ENCODE measurements at regions not wholly inside any gene's neighbourhood (a gene's known extent, or its start where the extent isn't known, plus 50 kb on each side); places are given as distances from the start of the nearest gene placed in this dataset.
"Not testable (repeated sequence)": the region's sequence is repeated elsewhere in the genome, so short reads cannot be mapped to it uniquely, and the experiment has no call there.

DNA sequence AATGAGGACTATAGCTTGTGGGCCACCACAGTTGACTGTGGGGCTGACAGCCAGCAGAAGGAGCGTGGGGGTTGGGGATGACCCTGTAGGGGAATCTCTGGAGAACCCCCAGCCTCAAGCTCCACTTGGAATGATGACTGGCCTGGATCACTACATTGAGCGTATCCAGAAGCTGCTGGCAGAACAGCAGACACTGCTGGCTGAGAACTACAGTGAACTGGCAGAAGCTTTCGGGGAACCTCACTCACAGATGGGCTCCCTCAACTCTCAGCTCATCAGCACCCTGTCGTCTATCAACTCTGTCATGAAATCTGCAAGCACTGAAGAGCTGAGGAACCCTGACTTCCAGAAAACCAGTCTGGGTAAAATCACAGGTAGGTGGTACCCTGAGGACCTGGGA is 128.4 kb upstream of the DMRT1 start:
- no peak for DNase-seq (ENCODE audit: low read depth in 2 of 2)

DNA sequence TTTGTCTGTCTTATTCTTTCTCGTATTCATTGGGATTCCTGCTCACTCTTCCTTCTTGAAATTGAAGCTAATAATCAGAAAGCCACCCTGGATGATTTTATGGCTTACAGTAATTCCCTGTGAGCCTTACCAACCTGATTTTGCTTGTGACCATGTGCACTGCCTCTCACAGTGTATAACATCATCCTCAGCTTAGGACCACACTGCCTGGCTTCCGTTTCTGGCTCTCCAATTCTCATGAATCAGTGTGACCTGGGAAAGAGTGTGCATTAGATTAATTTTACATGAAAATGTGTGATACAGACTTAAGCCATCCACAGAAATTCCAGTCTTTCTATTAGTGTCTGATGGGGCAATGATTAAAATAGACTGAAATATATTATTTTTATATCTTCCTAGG is 126.8 kb upstream of the DMRT1 start:
- DNase-seq (ENCODE audit: low read depth in 2 of 2): no peak

DNA sequence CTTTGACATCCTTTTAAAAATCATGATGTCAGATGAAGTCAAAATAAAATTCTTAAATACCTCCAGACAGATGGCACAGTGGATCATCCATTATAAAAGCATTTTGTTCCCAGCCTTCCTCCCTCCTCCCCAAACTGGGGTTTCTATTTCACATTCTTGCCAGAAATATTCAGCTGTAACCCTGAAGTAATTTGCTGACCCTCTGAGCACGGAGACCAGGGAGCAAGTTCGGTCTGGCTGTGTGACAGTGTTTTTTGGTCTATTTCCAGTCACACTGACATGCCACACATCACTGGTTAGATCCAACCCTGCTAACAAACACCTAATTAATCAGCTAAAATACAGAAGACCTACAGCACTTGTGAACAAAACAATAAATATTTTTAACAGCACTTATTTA is 126.2 kb upstream of the DMRT1 start:
- DNase-seq (ENCODE audit: low read depth in 2 of 2): no peak

DNA sequence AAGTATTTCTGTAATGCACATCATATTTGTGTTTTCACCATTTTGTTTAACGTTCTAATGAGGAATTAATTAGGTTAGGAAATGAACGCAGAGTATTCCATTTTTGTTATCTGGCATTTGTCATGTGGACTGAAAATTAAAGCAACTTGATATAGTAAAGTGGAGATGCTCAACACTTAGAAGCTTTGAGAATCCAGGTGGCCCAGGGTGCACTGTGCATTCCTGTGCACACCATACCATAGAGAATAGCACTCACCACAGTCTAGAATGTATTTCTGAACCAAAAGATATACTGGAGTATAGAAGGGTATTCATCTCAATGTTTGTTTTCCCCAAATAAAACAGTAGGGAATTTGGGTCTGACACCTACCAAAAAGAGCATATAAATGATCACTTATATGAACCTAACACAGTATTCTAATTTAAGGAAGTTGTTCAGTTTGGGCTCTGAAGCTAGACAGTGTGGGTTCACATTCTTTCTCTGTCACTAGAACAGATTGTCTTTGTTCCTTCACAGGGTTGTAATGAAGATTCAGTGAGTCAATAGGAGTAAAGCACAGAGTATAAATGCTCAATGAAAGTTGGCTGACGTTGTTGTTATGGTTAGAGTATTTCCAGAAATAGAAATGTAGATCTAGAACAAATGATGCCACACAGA is 125.6 kb upstream of the DMRT1 start:
- DNase-seq (ENCODE audit: low read depth in 2 of 2): no peak

DNA sequence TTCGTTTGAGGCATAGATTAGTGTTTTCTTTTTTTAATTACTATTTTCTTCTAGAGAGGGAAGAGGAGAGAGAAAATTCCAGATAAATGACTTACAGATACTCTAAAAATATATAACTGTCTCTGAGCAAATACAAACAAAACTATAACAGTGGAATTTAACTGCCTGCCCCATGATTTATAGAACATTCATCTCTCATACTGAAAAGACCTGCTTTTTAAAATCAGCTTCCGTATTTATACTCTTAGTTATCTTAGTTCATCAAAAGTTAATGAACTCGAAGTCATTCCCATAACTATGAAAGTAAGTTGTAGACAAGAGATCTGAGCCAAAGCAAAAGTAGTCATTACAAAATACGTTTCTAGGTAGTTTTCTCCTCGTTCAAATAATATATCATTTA is 123.8 kb upstream of the DMRT1 start:
- no peak for DNase-seq (ENCODE audit: low read depth in 2 of 2)

DNA sequence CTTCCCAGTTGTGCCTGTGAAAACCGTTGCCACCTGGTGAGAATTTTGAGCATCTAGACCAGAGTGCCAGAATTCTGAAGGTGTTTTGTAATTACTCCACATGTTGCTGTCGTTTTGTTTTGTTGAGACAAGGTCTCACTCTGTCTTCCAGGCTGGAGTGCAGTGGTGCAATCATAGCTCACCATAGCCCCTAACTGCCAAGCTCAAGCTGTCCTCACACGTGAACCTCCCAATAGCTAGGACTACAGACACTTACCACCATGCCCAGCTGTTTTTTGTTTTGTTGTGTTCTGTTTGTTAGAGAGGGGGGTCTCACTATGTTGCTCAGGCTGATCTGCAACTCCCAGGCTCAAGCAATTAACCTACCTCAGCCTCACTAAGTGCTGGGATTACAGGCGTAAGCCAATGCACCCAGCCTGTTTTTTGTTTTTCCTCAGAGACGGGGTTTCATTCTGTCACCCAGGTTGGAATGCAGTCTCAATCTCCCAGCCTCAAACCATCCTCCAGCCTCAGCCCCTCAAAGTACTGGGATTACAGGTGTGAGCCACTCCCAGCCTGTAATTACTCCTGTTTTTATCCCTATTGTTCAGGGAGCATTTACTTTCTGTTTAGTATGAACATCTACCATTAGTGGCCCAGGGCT is 121.1 kb upstream of the DMRT1 start:
- DNase-seq (ENCODE audit: low read depth in 2 of 2): no peak

DNA sequence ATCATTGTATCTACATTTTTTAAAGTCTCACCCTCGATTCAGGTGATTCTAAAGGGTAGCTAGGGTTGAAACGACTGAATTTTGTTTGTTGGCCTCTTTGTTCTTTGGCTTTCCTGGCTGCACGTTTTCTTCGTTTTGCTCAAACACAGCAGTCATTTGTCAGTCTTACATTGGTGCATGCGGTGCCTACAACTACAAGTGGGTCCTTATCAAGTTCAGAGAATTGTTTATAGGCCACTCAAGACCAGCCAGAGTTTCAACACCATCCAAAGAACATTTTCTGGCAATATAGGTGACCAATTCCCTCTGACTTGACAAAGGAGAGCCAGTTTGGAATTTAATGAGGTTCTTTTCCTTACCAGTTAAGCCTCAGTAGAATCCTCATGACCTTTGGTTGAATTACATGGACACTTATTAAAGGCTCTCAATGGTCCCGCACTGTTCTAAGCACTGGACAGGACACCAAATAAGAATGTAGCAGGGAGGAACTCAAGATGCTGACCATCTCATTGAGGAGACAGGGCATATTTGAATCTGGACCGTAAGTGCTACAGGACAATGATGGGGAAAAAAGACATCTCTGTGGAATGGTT is 119.0 kb upstream of the DMRT1 start:
- no peak for DNase-seq (ENCODE audit: low read depth in 2 of 2)

DNA sequence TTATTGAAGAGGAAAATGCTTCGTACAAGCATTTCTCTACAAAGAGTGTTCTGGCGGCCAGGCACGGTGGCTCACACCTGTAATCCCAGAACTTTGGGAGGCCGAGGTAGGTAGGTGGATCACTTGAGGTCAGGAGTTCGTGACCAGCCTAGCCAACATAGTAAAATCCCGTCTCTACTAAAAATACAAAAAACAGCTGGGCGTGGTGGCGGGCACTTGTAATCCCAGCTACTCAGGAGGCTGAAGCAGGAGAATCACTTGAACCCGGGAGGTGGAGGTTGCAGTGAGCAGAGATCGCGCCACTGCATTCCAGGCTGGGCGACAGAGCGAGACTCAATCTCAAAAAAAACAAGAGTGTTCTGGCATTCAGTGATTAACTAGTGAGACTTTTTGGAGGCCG is 117.0 kb upstream of the DMRT1 start:
- DNase-seq (ENCODE audit: low read depth in 2 of 2): not testable (repeated sequence)

DNA sequence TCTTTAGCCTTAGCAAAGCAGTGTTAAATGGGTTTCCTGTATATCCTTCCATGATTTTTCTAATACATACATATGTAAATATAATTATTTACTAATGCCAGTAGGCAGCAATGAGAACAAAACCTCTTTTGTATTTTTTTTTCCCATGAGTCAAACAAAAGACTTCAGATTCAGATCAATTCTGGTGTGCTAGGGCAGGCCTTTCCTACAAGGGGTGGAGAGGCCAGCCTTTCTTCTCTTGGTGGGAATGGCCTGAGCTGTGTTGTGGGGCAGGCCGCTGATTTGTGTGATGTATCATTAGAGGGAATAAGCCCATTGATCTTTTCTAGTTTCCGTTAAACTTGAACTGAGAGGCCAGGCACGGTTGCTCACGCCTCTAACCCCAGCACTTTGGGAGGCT is 115.5 kb upstream of the DMRT1 start:
- DNase-seq (ENCODE audit: low read depth in 2 of 2): no peak

DNA sequence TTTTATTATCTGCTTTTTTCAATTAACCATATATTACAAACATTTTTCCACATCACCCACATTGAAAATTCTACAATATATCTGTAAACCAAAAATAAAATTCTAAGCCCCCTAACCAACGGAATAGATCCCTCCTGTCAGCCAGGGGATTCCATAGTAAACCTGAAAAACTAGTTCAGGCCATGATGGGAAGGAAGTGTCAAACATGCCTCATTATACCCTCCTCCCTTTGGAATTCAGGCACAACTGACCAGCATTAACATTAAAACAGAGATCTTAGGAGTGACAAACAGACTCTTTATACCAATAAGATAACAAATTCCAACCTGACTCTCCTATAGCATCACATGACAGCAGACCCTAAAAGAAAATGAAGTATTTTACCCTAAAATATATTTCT is 113.7 kb upstream of the DMRT1 start:
- no peak for DNase-seq (ENCODE audit: low read depth in 2 of 2)

DNA sequence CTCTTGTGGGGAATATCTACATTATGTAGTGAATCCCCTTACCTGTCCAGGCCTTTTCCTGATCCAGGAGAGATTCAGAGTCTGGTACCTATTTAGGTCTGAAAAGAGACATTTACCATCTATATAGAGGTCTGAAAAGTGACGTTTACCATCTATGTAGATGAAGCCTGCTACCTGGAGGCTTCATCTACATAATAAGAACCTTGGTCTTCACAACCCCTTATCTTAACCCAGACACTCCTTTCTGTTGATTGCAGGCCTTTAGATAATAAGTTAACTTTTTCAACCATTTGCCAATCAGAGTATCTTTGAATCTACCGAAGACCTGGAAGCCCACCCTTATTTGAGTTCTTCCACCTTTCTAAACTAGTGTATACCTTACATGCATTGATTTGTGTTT is 113.0 kb upstream of the DMRT1 start:
- DNase-seq (ENCODE audit: low read depth in 2 of 2): no peak

DNA sequence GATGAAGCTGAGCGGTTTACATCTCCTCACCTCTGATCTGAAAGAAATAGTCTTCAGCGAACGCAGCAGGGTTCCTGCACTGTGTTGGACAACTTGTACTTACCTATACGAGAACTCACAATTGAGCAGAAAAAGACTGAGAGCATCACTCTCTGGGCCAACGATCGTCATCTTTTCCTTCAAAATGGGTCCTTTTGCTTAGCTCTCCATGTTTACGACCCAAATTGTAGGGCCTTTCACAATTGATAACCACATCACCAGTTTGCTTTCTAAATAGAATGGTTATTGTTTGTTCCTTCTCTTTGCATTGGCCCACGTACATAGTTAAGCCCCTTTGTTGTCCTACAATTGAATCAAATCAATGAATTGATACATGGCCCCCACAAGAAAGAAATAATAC is 110.0 kb upstream of the DMRT1 start:
- no peak for DNase-seq (ENCODE audit: low read depth in 2 of 2)

DNA sequence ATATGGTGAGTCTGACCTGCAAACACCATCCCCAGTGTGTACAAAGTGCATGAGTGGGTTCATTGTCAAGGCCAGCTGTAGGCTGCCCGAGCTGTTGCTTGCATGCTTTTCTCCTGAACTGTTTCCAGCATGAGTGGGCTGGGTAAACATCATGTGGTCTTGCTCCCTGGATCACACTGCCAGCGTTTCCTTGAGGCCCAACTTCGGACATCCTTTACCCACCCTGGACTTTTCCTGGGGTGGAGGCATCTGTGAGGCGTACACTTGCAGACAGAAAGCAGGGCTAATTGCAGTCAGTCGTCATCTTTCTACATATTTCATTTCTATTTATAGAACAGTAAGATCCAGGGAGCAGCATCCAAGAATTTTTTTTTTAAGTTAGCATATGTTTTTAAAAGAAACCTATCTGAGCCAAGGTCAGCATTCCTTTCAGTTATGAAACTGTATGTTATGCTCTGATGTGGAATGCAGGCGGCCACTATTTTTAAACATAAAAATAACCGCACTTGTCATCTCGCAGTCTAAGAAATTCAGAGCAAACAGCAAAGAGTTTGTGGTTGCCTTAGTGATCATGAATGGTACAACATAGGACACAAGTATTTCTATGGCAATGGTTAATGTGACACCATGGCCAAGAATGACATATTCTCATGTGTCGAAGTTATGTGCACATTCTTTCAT is 106.5 kb upstream of the DMRT1 start:
- no peak for DNase-seq (ENCODE audit: low read depth in 2 of 2)

DNA sequence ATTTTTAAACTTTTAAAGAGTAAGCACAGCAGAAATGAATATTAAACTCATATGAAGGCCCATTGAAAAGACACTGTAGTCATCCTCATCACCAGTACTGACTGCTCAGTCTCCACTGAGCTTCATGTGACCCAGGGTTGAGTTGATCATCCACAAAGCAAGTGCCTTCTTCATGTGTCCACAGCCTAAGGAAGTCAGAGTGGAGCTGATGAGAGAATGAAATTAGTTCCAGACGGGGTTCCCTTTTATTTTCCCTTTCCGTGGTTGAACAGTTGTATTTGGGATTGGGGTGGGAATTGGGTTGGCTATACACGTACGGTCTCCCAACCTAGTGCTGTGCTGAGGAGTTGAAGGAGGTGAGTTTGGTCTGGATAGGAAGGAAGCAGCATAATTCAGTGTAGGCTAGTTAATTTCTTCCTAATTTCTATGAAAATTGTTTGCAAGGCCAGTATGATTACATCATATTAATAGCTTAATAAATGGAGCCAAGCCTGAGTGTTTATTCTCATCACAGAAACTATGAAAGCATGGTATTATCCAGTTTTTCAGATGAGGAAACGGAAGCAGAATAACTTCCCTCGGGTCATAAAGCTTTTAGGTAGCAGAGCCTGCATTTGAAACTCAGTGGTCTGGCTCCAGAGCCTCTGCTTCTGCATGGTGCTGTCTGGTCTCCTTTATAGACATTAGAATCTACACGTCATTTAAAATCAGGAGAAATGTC is 103.9 kb upstream of the DMRT1 start:
- no peak for DNase-seq (ENCODE audit: low read depth in 2 of 2)

DNA sequence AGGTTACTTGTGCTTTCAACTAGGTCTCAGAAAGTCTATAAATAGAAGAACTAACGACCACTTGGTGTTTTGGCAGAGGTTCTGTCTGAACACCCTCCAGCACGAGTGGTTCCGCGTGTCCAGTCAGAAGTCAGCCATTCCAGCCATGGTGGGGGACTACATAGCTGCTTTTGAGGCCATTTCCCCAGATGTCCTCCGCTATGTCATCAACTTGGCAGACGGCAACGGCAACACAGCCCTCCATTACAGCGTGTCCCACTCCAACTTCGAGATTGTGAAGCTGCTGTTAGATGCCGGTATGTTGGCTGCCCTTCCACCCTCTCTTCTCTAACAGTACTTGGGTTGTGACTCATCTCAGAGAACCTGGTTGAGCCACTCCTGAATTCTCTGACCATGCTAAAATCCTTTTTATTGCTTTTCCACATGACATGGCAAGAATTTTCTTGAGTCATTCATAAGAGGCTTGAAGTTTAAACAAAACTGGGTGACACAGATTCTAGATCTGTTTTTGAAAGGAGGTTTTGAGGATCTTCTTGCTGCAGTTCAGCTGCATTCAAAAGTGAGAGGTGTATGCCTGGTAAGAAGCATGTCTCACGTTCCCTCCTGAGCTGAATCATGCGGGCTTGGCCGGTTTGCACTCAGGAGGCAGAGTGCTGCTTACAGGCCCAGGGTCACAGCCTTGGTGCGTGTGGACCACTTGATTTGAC is 103.1 kb upstream of the DMRT1 start:
- no peak for DNase-seq (ENCODE audit: low read depth in 2 of 2)

DNA sequence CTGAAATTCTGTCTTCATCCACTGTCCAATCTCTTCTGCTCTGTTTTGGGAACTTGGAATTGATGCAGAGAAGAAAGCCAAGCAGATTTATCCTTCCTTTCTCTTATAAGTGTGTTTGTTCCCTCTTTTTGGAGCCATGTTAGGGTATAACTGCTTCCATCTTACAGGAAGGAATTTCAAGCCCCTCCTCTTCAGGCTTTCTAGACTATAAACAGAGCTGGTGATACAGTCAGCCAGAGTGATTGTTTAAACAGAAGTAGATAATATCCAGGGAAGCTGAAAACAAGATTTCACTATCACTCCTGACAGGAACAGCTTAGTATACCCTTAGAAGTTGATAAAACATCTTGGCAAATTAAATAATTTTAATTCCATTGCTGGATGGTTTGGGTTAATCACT is 102.1 kb upstream of the DMRT1 start:
- no peak for DNase-seq (ENCODE audit: low read depth in 2 of 2)

DNA sequence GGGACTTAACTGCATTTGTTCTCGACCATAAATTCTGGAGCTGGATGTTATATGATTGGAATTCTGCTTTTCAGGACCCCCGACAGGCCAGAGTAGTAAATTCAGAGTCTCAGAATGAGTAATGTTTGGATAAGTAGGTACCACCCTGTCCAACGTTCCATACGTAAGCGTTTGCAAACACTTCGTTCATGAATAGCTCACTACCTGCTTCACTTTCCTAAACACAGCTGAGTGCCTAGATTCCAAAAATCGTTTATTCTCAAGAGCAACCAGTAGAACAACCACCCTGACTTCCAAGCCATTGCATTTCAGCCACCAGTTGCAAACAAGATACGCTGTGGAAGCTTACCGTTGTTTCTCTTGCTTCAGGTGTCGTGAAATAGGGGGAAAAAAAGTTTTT is 101.3 kb upstream of the DMRT1 start:
- no peak for DNase-seq (ENCODE audit: low read depth in 2 of 2)

DNA sequence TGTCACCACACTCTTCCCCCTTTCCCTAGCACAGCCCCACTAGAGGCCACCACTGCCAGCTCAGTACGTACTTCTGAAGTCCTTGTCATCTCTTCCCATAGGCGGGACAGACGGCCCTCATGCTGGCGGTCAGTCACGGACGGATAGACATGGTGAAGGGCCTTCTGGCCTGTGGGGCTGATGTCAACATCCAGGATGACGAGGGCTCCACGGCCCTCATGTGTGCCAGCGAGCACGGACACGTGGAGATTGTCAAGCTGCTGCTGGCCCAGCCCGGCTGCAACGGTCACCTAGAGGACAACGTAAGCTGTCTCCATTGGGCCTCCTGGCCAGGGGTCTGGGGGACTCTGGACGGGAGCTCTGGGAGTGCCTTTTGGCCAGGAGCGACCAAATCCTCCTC is 99.4 kb upstream of the DMRT1 start:
- DNase-seq (ENCODE audit: low read depth in 2 of 2): no peak

DNA sequence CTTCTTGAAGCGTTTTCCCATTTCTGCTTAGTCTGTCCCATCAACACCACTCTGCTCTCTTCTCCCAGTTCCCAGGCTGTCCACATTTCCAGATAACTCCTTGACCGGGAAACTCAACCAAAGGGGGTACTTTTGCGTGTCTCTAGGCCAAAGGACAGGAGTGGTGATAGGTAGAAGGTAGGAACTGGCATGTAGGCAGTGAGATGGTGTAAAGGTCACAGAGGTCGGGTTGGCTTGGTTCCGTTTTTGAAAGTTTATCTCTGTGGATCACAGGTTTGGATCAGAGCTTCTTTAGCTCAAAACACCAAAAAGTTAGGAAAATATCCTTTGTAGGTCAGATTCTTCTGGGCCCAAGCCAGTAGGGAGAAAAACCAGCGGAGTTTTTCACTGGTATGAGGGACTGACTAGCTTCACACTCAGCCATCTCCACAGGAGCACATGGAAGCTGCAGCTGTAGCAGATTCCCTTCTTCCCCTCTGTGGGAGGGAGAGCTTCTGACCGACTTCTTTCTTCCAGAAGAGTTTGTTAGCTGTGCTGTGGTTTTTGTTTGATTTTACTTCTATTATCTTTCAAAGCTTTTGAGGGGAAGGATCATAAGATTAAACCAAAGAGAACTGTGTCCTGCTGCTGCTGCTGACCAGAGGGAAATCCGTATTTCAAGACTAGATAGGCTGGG is 98.4 kb upstream of the DMRT1 start:
- no peak for DNase-seq (ENCODE audit: low read depth in 2 of 2)

DNA sequence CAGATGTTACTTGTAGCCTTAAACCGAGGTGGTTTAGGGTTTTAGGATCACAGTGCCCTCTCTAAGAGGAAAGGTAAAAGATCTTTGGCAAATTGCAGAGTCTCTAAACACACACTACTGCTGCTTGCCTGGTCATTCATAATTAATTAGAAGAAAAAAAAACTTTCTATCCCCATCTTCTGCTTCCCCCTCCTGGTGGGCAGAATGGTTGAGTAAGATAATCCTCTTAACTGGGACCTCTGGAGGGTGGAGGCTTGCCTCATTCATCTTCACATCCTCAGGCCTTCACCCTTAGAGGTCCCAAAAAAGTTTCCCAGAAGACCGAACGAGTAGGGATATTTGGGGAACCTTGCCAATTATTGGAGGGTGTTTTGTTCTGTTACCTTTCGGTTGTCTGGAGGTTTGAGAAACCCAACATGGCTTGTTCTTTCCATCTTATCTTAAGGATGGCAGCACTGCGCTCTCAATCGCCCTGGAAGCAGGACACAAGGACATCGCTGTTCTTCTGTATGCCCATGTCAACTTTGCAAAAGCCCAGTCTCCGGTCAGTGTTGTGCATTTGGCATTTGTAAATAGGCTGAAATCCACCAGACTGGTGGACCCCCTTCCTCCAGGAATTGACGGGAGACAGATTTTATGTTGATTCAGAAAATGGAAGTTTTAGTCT is 97.3 kb upstream of the DMRT1 start:
- DNase-seq (ENCODE audit: low read depth in 2 of 2): no peak
